ENCODE measurements at regions not wholly inside any gene's neighbourhood (a gene's known extent, or its start where the extent isn't known, plus 50 kb on each side); places are given as distances from the start of the nearest gene placed in this dataset.

DNA sequence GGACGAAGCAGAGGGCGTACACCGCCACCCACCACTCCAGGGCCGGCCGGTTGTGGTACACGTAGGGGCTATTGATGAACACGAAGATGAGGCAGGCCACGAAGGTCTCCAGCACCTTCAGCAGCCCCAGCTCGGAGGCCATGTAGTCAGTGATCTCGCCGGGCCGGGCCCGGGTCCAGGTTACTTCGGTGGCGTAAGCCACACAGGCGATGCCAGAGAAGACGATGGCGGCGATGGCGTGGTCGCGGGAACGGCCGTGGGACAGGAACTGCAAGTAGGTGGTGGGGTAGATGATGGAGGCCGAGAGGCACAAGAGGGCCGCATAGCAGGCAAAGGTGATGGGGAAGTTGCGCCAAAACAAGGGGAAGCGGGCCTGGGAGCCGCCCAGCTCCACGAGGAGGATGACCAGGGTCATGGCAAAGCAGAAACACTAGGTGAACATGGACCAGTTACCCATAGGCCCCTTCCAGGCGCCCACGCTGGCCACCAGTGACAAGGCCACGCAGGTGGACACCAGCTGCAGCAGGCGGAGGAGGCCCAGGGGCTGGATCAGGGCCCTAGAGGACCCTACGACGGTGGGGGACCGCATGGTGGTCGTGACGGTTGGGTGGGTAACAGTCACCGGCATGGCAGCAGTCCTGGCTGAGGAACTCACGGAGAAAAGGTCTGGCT, 128.4 kb upstream of the FAM98A start:
- TF ChIP-seq, protein P1, sequence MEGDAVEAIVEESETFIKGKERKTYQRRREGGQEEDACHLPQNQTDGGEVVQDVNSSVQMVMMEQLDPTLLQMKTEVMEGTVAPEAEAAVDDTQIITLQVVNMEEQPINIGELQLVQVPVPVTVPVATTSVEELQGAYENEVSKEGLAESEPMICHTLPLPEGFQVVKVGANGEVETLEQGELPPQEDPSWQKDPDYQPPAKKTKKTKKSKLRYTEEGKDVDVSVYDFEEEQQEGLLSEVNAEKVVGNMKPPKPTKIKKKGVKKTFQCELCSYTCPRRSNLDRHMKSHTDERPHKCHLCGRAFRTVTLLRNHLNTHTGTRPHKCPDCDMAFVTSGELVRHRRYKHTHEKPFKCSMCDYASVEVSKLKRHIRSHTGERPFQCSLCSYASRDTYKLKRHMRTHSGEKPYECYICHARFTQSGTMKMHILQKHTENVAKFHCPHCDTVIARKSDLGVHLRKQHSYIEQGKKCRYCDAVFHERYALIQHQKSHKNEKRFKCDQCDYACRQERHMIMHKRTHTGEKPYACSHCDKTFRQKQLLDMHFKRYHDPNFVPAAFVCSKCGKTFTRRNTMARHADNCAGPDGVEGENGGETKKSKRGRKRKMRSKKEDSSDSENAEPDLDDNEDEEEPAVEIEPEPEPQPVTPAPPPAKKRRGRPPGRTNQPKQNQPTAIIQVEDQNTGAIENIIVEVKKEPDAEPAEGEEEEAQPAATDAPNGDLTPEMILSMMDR (IDR thresholded peaks at IDR 0.05) = no peak
- no peak for TF ChIP-seq POLR2A (IDR thresholded peaks at IDR 0.05)

All from uterus (tissue), 2 donors.